HCT116 (cell line): ENCODE measurements at regions not wholly inside any gene's neighbourhood (a gene's known extent, or its start where the extent isn't known, plus 50 kb on each side); places are given as distances from the start of the nearest gene placed in this dataset.

Experiments used
- ATAC-seq: fragments of 200-7000 bp; cut with Tn5 transposase; 2 replicates; pipeline ENCODE4 v1.9.1; 2020; ENCODE audit warnings: mild to moderate bottlenecking, moderate library complexity
- BruUV-seq: library from RNA; stranded (reverse); fragments of 400-500 nt; replicated peaks from 2 replicates; lab custom pipeline; 2021; lab: Mats Ljungman, UMichigan
- CTCF ChIA-PET: fragments of 300-600 bp; sonication (Branson Sonifier 250); formaldehyde crosslinking; loops from one replicate; lab custom pipeline; 2021; ENCODE audit warnings: antibody characterized with exemption; lab: Charles Lee
- POLR2A ChIA-PET: fragments of 300-600, 350-600 bp; sonication (Branson Sonifier 250); formaldehyde crosslinking; loops from one replicate; lab custom pipeline; 2021; ENCODE audit warnings: antibody characterized with exemption; lab: Charles Lee
- RAD21 ChIA-PET, 2 experiments: fragments of 300-600 bp; sonication (Branson Sonifier 250); formaldehyde crosslinking; loops; one replicate each; lab custom pipeline; 2023; ENCODE audit warnings: low total read pairs in 2 of 2; ENCODE audit not compliant: uncharacterized antibody in 2 of 2, unreplicated experiment in 2 of 2, low non-redundant PET in 1 of 2; lab: Charles Lee
- DNase-seq: peaks from one replicate; pipeline ENCODE4 v3.0.0-alpha.2; 2010; ENCODE audit warnings: low read depth, low spot score
- H2AFZ ChIP-seq: fragments of 200-600 bp; shearing (Covaris generic), sonication (generic); 2 replicates; pipeline ENCODE4 v1.6.1; 2017; ENCODE audit warnings: low read depth, mixed run types, mixed read lengths, antibody characterized with exemption, low read length; ENCODE audit not compliant: poor library complexity, severe bottlenecking
- H3K27ac ChIP-seq: 2 replicates; pipeline ENCODE4 v1.5.1; 2012; ENCODE audit warnings: low read depth, low read length
- H3K27me3 ChIP-seq: fragments of 200-600 bp; sonication (generic); 2 replicates; pipeline ENCODE4 v1.6.1; 2016; ENCODE audit warnings: mixed run types, low read length, mixed read lengths; ENCODE audit not compliant: insufficient read depth
- H3K36me3 ChIP-seq, 2 experiments: fragments of 200-500 bp in 1 of 2; fragments of 200-600 bp in 1 of 2; sonication (Bioruptor generic) in 1 of 2; sonication (generic) in 1 of 2; 2 replicates each; pipeline versions ENCODE4 v1.5.1 to v1.6.1; 2014 to 2016; ENCODE audit warnings: low read length in 2 of 2, inconsistent platforms in 1 of 2, mixed read lengths in 1 of 2, mixed run types in 1 of 2; ENCODE audit not compliant: insufficient read depth in 2 of 2, control insufficient read depth in 1 of 2
- H3K4me1 ChIP-seq, 2 experiments: fragments of 200-600 bp in 1 of 2; sonication (generic) in 1 of 2; 2 replicates each; pipeline versions ENCODE4 v1.5.1 to v1.6.1; 2012 to 2017; ENCODE audit warnings: low read length in 2 of 2, inconsistent platforms in 1 of 2, mild to moderate bottlenecking in 1 of 2, mixed read lengths in 1 of 2, mixed run types in 1 of 2, moderate library complexity in 1 of 2; ENCODE audit not compliant: insufficient read depth in 2 of 2, control insufficient read depth in 1 of 2
- H3K4me2 ChIP-seq: fragments of 200-600 bp; sonication (generic); 2 replicates; pipeline ENCODE4 v1.6.1; 2017; ENCODE audit warnings: mixed run types, low read length, mixed read lengths
- H3K4me3 ChIP-seq, 2 experiments: fragments of 200-600 bp in 1 of 2; sonication (generic) in 1 of 2; replicated peaks in 1 of 2; 2 replicates each; pipeline ENCODE4 v1.5.1; 2011 to 2016; ENCODE audit warnings: low read length in 2 of 2, control low read depth in 1 of 2, low read depth in 1 of 2, mild to moderate bottlenecking in 1 of 2, mixed read lengths in 1 of 2, mixed run types in 1 of 2
- H3K79me2 ChIP-seq: fragments of 200-600 bp; sonication (generic); 2 replicates; pipeline ENCODE4 v1.6.1; 2017; ENCODE audit warnings: mild to moderate bottlenecking, mixed run types, low read length, moderate library complexity, mixed read lengths; ENCODE audit not compliant: insufficient read depth
- H3K9ac ChIP-seq: fragments of 200-600 bp; sonication (generic); 2 replicates; pipeline ENCODE4 v1.6.1; 2016; ENCODE audit warnings: low read length, mixed read lengths
- H3K9me2 ChIP-seq: fragments of 200-600 bp; sonication (generic), shearing (Covaris generic); 2 replicates; pipeline ENCODE4 v1.6.1; 2017; ENCODE audit warnings: mixed run types, mild to moderate bottlenecking, moderate library complexity; ENCODE audit not compliant: insufficient read depth
- H3K9me3 ChIP-seq, 2 experiments: fragments of 200-500 bp in 1 of 2; fragments of 200-600 bp in 1 of 2; sonication (Bioruptor generic) in 1 of 2; sonication (generic) in 1 of 2; 2 replicates each; pipeline ENCODE4 v1.6.1; 2014 to 2017; ENCODE audit warnings: low read length in 2 of 2, mixed read lengths in 2 of 2, inconsistent platforms in 1 of 2, low read depth in 1 of 2, mild to moderate bottlenecking in 1 of 2, mixed run types in 1 of 2, moderate library complexity in 1 of 2; ENCODE audit not compliant: control insufficient read depth in 1 of 2, insufficient read depth in 1 of 2
- H4K20me1 ChIP-seq: fragments of 200-600 bp; sonication (generic), shearing (Covaris generic); 2 replicates; pipeline ENCODE4 v1.6.1; 2017; ENCODE audit warnings: mixed run types, mild to moderate bottlenecking, moderate library complexity; ENCODE audit not compliant: insufficient read depth
- CEBPB ChIP-seq: IDR thresholded peaks from 2 replicates; pipeline ENCODE4 v1.6.1; 2012; ENCODE audit warnings: low read depth
- EGR1 ChIP-seq: IDR thresholded peaks from 2 replicates; pipeline ENCODE4 v1.6.1; 2012; ENCODE audit warnings: low read depth
- ELF1 ChIP-seq: IDR thresholded peaks from 2 replicates; pipeline ENCODE4 v1.6.1; 2012; ENCODE audit warnings: low read depth, borderline replicate concordance
- FOSL1 ChIP-seq: IDR thresholded peaks from 2 replicates; pipeline ENCODE4 v1.6.1; 2012; ENCODE audit warnings: low read depth
- POLR2AphosphoS5 ChIP-seq: IDR thresholded peaks from 2 replicates; pipeline ENCODE4 v1.6.1; 2011; ENCODE audit warnings: mild to moderate bottlenecking, low read depth, low read length, moderate library complexity
- YY1 ChIP-seq: IDR thresholded peaks from 2 replicates; pipeline ENCODE4 v1.6.1; 2011; ENCODE audit warnings: low read length, low read depth, moderate library complexity, mild to moderate bottlenecking; ENCODE audit not compliant: insufficient replicate concordance; ENCODE audit errors: extremely low read depth
- ZNF274 ChIP-seq: fragments of 200-500 bp; sonication (Bioruptor generic); IDR thresholded peaks from 2 replicates; pipeline ENCODE4 v1.6.1; 2014; ENCODE audit warnings: mild to moderate bottlenecking, low read depth, low read length, inconsistent platforms
- intact Hi-C: fragments of 100-400 bp; cut with micrococcal nuclease; formaldehyde crosslinking; loops from 2 replicates; pipeline ENCODE4 v1.10.0; 2022
- TF ChIP-seq, protein P1 (sequence below): IDR thresholded peaks from 2 replicates; pipeline ENCODE4 v1.6.1; 2012; ENCODE audit warnings: low read depth
- TF ChIP-seq, protein P2 (sequence below): IDR thresholded peaks from 2 replicates; pipeline ENCODE4 v1.6.1; 2012

GRCh38 chr22:17318817-17319216, 50.4 kb upstream of the CECR2 start:
- Histone ChIP-seq H4K20me1 (no peaks in the 10 kb centered on the region), H3K27ac (no peak overlapping the region), H3K9me3 (no peaks in the 10 kb centered on the region), H3K79me2 (no peaks in the 10 kb centered on the region), H3K36me3 (no peaks in the 10 kb centered on the region), H3K9ac (no peak overlapping the region), H3K4me2 (no peak overlapping the region), H2AFZ (no peak overlapping the region), H3K4me3 (no peak overlapping the region), H3K27me3 (no peaks in the 10 kb centered on the region), H3K4me1 (no peaks in the 10 kb centered on the region), H3K9me2 (no peaks in the 10 kb centered on the region)
- BruUV-seq, result no TSS peak
- TF ChIP-seq EGR1 (no peak), FOSL1 (no peak), CEBPB (no peak), ELF1 (no peak), ZNF274 (no peak), POLR2AphosphoS5 (no peak), YY1 (no peak)
- TF ChIP-seq, protein P1, sequence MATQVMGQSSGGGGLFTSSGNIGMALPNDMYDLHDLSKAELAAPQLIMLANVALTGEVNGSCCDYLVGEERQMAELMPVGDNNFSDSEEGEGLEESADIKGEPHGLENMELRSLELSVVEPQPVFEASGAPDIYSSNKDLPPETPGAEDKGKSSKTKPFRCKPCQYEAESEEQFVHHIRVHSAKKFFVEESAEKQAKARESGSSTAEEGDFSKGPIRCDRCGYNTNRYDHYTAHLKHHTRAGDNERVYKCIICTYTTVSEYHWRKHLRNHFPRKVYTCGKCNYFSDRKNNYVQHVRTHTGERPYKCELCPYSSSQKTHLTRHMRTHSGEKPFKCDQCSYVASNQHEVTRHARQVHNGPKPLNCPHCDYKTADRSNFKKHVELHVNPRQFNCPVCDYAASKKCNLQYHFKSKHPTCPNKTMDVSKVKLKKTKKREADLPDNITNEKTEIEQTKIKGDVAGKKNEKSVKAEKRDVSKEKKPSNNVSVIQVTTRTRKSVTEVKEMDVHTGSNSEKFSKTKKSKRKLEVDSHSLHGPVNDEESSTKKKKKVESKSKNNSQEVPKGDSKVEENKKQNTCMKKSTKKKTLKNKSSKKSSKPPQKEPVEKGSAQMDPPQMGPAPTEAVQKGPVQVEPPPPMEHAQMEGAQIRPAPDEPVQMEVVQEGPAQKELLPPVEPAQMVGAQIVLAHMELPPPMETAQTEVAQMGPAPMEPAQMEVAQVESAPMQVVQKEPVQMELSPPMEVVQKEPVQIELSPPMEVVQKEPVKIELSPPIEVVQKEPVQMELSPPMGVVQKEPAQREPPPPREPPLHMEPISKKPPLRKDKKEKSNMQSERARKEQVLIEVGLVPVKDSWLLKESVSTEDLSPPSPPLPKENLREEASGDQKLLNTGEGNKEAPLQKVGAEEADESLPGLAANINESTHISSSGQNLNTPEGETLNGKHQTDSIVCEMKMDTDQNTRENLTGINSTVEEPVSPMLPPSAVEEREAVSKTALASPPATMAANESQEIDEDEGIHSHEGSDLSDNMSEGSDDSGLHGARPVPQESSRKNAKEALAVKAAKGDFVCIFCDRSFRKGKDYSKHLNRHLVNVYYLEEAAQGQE, result no peak
- TF ChIP-seq, protein P2, sequence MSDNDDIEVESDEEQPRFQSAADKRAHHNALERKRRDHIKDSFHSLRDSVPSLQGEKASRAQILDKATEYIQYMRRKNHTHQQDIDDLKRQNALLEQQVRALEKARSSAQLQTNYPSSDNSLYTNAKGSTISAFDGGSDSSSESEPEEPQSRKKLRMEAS, result no peak
- ChIA-PET RAD21 (no interaction called here), POLR2A (no interaction called here), CTCF (no interaction called here)
- DNase-seq (no peak), ATAC-seq (no peak)
- intact Hi-C loops, result no loop called here
